ENCODE measurements at regions not wholly inside any gene's neighbourhood (a gene's known extent, or its start where the extent isn't known, plus 50 kb on each side); places are given as distances from the start of the nearest gene placed in this dataset.

DNA sequence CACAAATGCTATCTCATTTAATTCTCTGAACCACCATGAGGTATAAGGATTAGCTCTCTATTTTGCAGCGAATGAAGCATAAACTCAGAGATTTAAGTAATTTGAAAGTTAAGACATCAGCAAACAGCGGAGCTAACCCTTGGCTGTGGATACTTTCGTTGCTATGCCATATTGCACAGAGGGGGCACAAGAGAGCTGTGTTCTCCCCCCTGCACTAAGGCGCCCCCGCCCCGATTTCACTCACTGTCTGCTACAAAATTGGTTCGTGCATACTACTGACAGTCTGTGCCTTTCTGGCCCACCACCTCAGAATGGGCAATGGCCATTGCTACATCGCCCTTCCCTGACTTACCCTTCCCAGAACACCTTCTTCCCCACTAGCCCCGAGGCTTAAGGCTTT lies 105.7 kb upstream of the OBI1 start (continued):
- TF ChIP-seq, protein P1, sequence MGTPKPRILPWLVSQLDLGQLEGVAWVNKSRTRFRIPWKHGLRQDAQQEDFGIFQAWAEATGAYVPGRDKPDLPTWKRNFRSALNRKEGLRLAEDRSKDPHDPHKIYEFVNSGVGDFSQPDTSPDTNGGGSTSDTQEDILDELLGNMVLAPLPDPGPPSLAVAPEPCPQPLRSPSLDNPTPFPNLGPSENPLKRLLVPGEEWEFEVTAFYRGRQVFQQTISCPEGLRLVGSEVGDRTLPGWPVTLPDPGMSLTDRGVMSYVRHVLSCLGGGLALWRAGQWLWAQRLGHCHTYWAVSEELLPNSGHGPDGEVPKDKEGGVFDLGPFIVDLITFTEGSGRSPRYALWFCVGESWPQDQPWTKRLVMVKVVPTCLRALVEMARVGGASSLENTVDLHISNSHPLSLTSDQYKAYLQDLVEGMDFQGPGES (IDR thresholded peaks at IDR 0.05; ENCODE audit: low read depth, low read length): no peak

DNA sequence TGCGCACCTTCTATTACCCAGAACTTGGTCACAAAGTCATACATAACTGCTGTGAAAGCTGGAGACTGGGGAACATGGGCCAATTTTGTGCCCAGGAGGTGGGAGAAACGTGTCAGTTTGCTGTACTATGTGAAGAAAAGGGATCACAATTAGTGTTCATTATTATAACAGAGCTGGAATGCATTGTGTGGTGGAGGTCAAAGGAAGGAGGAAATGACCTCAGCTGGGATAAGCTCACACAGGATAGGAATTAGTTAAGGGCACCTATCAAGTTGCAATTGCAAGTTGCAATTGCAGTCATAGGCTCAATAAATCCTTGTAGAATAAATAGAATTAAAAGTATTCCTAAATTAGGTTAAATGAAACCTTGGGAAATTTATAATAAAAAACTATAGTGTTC lies 103.9 kb upstream of the OBI1 start:
- no peak for DNase-seq
- Histone ChIP-seq H3K79me2 (ENCODE audit: insufficient read depth) (no peaks in the 10 kb centered on the region), H4K20me1 (ENCODE audit: insufficient read depth) (no peaks in the 10 kb centered on the region), H2AFZ (ENCODE audit: low read depth) (no peak overlapping the region), H3K9me3 (no peaks in the 10 kb centered on the region), H3K4me1 (ENCODE audit: control insufficient read depth in 1 of 2, insufficient read depth in 2 of 2, low read depth in 1 of 2, low read length in 1 of 2) (no peaks in the 10 kb centered on the region), H3K27me3 (ENCODE audit: insufficient read depth) (no peaks in the 10 kb centered on the region), H3K36me3 (replicated peaks in 1 of 2; ENCODE audit: control insufficient read depth in 1 of 2, insufficient read depth in 2 of 2, low read length in 1 of 2) (no peaks in the 10 kb centered on the region), H3K9ac (no peak overlapping the region), H3K27ac (ENCODE audit: low read depth in 2 of 2, low read length in 1 of 2) (no peak overlapping the region), H3K4me3 (ENCODE audit: low read depth in 2 of 2, low read length in 1 of 2) (no peak overlapping the region), H3K9me2 (no peaks in the 10 kb centered on the region), H3K4me2 (no peak overlapping the region), H3F3A (replicated peaks; ENCODE audit: insufficient read depth) (no peaks in the 10 kb centered on the region)
- ChIA-PET CTCF (no interaction called here), POLR2A (no interaction called here)
- 37% methylated on average over 2 of the region's 2 CpGs for WGBS (ENCODE audit: low lambda C conversion rate)
- TF ChIP-seq EZH2phosphoT487 (IDR thresholded peaks at IDR 0.05; ENCODE audit: borderline replicate concordance, low read depth) (no peak), GATA2 (CRISPR knock-in tag; IDR thresholded peaks at IDR 0.05) (no peak), GABPA (IDR thresholded peaks at IDR 0.05; ENCODE audit: low read depth) (no peak), POLR2AphosphoS5 (IDR thresholded peaks at IDR 0.05; ENCODE audit: low read depth, low read length) (no peak), YY1 (IDR thresholded peaks at IDR 0.05; ENCODE audit: low read depth) (no peak), JUND (IDR thresholded peaks at IDR 0.05) (no peak), TCF12 (IDR thresholded peaks at IDR 0.05) (no peak)
- TF ChIP-seq, protein P2, sequence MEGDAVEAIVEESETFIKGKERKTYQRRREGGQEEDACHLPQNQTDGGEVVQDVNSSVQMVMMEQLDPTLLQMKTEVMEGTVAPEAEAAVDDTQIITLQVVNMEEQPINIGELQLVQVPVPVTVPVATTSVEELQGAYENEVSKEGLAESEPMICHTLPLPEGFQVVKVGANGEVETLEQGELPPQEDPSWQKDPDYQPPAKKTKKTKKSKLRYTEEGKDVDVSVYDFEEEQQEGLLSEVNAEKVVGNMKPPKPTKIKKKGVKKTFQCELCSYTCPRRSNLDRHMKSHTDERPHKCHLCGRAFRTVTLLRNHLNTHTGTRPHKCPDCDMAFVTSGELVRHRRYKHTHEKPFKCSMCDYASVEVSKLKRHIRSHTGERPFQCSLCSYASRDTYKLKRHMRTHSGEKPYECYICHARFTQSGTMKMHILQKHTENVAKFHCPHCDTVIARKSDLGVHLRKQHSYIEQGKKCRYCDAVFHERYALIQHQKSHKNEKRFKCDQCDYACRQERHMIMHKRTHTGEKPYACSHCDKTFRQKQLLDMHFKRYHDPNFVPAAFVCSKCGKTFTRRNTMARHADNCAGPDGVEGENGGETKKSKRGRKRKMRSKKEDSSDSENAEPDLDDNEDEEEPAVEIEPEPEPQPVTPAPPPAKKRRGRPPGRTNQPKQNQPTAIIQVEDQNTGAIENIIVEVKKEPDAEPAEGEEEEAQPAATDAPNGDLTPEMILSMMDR (IDR thresholded peaks at IDR 0.05): no peak

DNA sequence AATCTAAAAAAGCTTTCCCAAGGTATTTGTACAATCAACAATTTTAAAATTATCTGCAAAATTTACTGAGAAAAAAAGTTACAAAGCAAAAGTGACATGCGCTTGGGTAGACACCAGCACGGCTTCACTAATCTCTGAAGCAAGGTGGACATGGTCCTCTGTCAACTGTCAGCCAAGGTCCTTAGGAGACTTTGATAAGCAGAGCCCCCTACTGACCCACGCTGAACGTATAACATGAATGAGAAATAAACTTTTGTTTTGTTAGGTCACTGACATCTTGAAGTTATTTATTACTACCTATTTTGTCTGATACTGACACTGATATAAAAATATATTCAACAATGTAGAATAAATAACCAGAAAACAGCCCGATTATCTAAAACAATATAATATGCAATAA lies 100.7 kb upstream of the OBI1 start:
- TF ChIP-seq, protein P3, sequence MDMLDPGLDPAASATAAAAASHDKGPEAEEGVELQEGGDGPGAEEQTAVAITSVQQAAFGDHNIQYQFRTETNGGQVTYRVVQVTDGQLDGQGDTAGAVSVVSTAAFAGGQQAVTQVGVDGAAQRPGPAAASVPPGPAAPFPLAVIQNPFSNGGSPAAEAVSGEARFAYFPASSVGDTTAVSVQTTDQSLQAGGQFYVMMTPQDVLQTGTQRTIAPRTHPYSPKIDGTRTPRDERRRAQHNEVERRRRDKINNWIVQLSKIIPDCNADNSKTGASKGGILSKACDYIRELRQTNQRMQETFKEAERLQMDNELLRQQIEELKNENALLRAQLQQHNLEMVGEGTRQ (IDR thresholded peaks at IDR 0.05; ENCODE audit: borderline replicate concordance, low read depth, low read length): no peak
- TF ChIP-seq RCOR1 (IDR thresholded peaks at IDR 0.05; ENCODE audit: low read length) (no peak), TCF12 (IDR thresholded peaks at IDR 0.05) (no peak), RXRA (IDR thresholded peaks at IDR 0.05; ENCODE audit: borderline replicate concordance, low read depth) (no peak), FOXJ3 (CRISPR knock-in tag; IDR thresholded peaks at IDR 0.05) (no peak), RAD21 (IDR thresholded peaks at IDR 0.05; ENCODE audit: low read length) (peak; percentile 39; the same call in 1 of the 2 replicates)
- H4K20me1 ChIP-seq (ENCODE audit: insufficient read depth): no peaks in the 10 kb centered on the region
- no peak overlapping the region for H3K4me3 ChIP-seq (ENCODE audit: low read depth in 2 of 2, low read length in 1 of 2)
- CTCF ChIA-PET: interaction anchor here (0.8 kb wide), 1 partner anchor 12 kb away, joined by 3 read pairs; no protein-coding TSS in a partner anchor
- H3K9me2 ChIP-seq: no peaks in the 10 kb centered on the region
- no peaks in the 10 kb centered on the region for H3K79me2 ChIP-seq (ENCODE audit: insufficient read depth)
- no peaks in the 10 kb centered on the region for H3K27me3 ChIP-seq (ENCODE audit: insufficient read depth)
- H3F3A ChIP-seq (replicated peaks; ENCODE audit: insufficient read depth): no peaks in the 10 kb centered on the region
- H3K9ac ChIP-seq: no peak overlapping the region
- H3K4me1 ChIP-seq (ENCODE audit: control insufficient read depth in 1 of 2, insufficient read depth in 2 of 2, low read depth in 1 of 2, low read length in 1 of 2): no peaks in the 10 kb centered on the region
- no peak overlapping the region for H3K27ac ChIP-seq (ENCODE audit: low read depth in 2 of 2, low read length in 1 of 2)
- H2AFZ ChIP-seq (ENCODE audit: low read depth): no peak overlapping the region
- no peaks in the 10 kb centered on the region for H3K9me3 ChIP-seq
- DNase-seq: peak; percentile 8
- POLR2A ChIA-PET: no interaction called here
- H3K4me2 ChIP-seq: no peak overlapping the region
- WGBS (ENCODE audit: low lambda C conversion rate): 66% methylated on average over 5 of the region's 5 CpGs
- H3K36me3 ChIP-seq (replicated peaks in 1 of 2; ENCODE audit: control insufficient read depth in 1 of 2, insufficient read depth in 2 of 2, low read length in 1 of 2): no peaks in the 10 kb centered on the region

Data from SK-N-SH (cell line).